Lower lobe of right lung (tissue), 2 donors: ENCODE measurements at regions not wholly inside any gene's neighbourhood (a gene's known extent, or its start where the extent isn't known, plus 50 kb on each side); places are given as distances from the start of the nearest gene placed in this dataset.

ENCODE experiments used
- ATAC-seq, 2 donors: fragments of 200-7000 bp; cut with Tn5 transposase; one replicate each; pipeline ENCODE4 v1.9.1; 2020 to 2022; ENCODE audit warnings: mild to moderate bottlenecking in 2 of 2, moderate library complexity in 2 of 2
- DNase-seq: peaks from one replicate; pipeline ENCODE4 v3.0.0-alpha.2; 2020
- H3K27ac ChIP-seq: fragments of 200-600 bp; one replicate; pipeline ENCODE4 v1.8.0; 2022
- H3K27me3 ChIP-seq: fragments of 200-600 bp; one replicate; pipeline ENCODE4 v1.8.0; 2022; ENCODE audit warnings: low read depth
- H3K36me3 ChIP-seq: fragments of 200-600 bp; one replicate; pipeline ENCODE4 v1.8.0; 2022; ENCODE audit warnings: mild to moderate bottlenecking
- H3K4me1 ChIP-seq: fragments of 200-600 bp; one replicate; pipeline ENCODE4 v1.8.0; 2022
- H3K4me3 ChIP-seq: fragments of 200-600 bp; one replicate; pipeline ENCODE4 v1.8.0; 2022; ENCODE audit warnings: mild to moderate bottlenecking
- H3K9me3 ChIP-seq: fragments of 200-600 bp; one replicate; pipeline ENCODE4 v1.8.0; 2022
- intact Hi-C: fragments of 100-400 bp; cut with DNase I; formaldehyde crosslinking; loops from one replicate; pipeline ENCODE4 v1.11.0; 2022
- TF ChIP-seq, protein P1 (sequence below): fragments of 200-600 bp; IDR thresholded peaks from one replicate; pipeline ENCODE4 v1.8.0; 2022; ENCODE audit warnings: antibody characterized with exemption, mild to moderate bottlenecking
- donor health status: DM: no; HTN: yes; CAD: no; lungs with severe emphysema.

DNA sequence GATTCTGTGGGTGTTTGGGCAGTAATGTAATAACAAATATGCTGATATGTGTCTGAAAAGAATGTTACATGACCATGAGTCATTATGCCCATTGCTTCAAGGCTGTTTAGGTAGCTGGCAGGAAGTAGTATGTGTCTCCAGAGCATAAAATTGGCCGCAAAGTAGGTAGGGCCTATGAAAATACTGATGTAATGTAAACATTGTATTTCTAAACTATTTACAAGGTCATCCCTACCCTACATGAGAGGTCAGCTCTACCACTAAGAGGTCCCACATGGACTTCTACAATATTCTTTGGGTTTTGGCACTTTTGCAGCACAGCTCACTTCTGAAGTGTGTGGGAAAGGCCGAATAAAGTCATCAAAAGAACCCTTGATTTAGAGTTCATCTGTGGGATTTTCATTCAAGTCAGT lies 301.9 kb downstream of the AHR start:
- H3K36me3 ChIP-seq, result no peaks in the 10 kb centered on the region
- no peak for DNase-seq
- H3K4me3 ChIP-seq, result no peak overlapping the region
- H3K9me3 ChIP-seq, result no peaks in the 10 kb centered on the region
- H3K27me3 ChIP-seq, result no peaks in the 10 kb centered on the region
- H3K4me1 ChIP-seq, result no peaks in the 10 kb centered on the region
- TF ChIP-seq, protein P1, sequence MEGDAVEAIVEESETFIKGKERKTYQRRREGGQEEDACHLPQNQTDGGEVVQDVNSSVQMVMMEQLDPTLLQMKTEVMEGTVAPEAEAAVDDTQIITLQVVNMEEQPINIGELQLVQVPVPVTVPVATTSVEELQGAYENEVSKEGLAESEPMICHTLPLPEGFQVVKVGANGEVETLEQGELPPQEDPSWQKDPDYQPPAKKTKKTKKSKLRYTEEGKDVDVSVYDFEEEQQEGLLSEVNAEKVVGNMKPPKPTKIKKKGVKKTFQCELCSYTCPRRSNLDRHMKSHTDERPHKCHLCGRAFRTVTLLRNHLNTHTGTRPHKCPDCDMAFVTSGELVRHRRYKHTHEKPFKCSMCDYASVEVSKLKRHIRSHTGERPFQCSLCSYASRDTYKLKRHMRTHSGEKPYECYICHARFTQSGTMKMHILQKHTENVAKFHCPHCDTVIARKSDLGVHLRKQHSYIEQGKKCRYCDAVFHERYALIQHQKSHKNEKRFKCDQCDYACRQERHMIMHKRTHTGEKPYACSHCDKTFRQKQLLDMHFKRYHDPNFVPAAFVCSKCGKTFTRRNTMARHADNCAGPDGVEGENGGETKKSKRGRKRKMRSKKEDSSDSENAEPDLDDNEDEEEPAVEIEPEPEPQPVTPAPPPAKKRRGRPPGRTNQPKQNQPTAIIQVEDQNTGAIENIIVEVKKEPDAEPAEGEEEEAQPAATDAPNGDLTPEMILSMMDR, result no peak
- peak; percentile 43 to 64 for ATAC-seq
- H3K27ac ChIP-seq, result no peak overlapping the region
- intact Hi-C loops, result no loop called here

DNA sequence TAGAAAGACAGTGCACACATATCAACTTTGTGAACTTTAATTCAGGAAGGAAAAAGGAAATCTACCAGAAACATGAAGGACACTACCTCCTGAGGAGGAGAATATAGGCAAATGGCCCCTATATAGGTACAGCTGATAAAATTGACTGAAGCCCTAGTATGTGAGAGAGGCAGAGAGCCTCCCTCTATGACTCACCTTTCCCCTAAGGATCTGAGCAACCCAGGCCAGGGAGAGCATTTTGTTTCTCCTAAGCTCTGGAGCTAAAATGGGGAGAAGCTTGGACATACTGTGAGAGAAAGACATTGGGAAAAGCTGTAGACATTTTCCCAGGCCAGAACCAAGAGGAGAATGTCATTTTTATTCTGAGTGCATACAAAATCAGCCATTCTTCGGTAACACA lies 303.5 kb downstream of the AHR start:
- intact Hi-C loops, result no loop called here
- no peak overlapping the region for H3K4me3 ChIP-seq
- no peaks in the 10 kb centered on the region for H3K36me3 ChIP-seq
- no peak overlapping the region for H3K27ac ChIP-seq
- H3K9me3 ChIP-seq, result no peaks in the 10 kb centered on the region
- H3K27me3 ChIP-seq, result no peaks in the 10 kb centered on the region
- TF ChIP-seq, protein P1, result no peak
- no peak for DNase-seq
- no peaks in the 10 kb centered on the region for H3K4me1 ChIP-seq
- no peak for ATAC-seq

DNA sequence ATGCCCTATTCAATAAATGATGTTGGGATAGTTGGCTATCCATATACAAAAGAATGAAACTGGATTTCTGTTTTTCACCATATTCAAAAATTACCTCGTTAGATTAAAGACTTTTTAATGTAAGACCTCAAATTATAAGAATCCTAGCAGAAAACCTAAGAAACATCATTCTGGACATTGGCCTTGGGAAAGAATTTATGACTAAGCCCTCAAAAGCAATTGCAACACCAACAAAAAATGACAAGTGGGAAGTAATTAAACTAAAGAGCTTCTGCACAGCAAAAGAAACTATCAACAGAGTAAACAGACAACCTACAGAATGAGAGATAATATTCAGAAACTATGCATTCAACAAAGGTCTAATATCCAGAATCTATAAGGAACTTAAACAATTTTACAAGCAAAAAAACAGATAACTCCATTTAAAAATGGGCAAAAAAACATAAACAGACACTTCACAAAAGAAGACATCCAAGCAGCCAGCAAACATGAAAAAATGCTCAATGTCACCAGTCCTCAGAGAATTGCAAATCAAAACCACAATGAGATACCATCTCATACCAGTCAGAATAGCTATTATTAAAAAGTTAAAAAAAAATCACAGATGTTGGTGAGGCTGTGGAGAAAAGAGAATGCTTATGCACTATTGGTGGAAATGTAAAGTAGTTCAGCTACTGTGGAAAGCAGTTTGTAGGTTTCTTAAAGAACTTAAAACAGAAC lies 309.8 kb downstream of the AHR start:
- TF ChIP-seq, protein P1, result no peak
- intact Hi-C loops, result no loop called here
- H3K4me1 ChIP-seq, result peaks cover 11% of the 10 kb centered on the region
- H3K27me3 ChIP-seq, result no peaks in the 10 kb centered on the region
- peak in 1 of 2 donors; percentile 68 for ATAC-seq
- no peaks in the 10 kb centered on the region for H3K36me3 ChIP-seq
- H3K27ac ChIP-seq, result no peak overlapping the region
- H3K4me3 ChIP-seq, result no peak overlapping the region
- DNase-seq, result no peak
- H3K9me3 ChIP-seq, result no peaks in the 10 kb centered on the region

DNA sequence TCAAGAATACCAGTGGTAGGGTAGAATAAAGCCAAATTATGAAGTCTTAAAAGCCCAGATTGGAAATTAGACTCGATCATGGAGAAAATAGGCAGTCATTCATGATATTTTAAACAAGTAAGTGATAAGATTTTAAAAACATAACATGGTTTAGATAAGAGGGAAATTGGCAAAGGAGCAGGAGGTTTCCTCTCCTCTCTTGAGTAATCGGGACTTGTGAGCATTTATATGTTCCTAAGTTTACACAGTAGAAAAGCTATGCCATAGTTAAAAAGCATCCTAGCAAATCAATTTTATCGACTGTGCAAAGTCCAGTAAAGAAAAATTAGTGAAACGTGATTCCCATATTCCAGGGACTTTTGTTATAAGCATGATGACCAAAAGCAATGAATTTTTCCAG lies 313.2 kb downstream of the AHR start:
- no peak overlapping the region for H3K4me3 ChIP-seq
- intact Hi-C loops, result no loop called here
- peaks cover 11% of the 10 kb centered on the region for H3K4me1 ChIP-seq
- H3K36me3 ChIP-seq, result no peaks in the 10 kb centered on the region
- ATAC-seq (no peak), DNase-seq (no peak)
- no peaks in the 10 kb centered on the region for H3K27me3 ChIP-seq
- TF ChIP-seq, protein P1, result no peak
- H3K9me3 ChIP-seq, result no peaks in the 10 kb centered on the region
- H3K27ac ChIP-seq, result no peak overlapping the region

- TF ChIP-seq, protein P1, result no peak
- no peak for ATAC-seq
Observed at GRCh38 chr7:17613338-17614041, 315.0 kb downstream of the AHR start.

More at GRCh38 chr7:17613338-17614041, 315.0 kb downstream of the AHR start:
- Histone ChIP-seq H3K4me3 (no peak overlapping the region), H3K4me1 (peaks cover 3% of the 10 kb centered on the region), H3K36me3 (no peaks in the 10 kb centered on the region), H3K27ac (no peak overlapping the region), H3K27me3 (no peaks in the 10 kb centered on the region), H3K9me3 (no peaks in the 10 kb centered on the region)
- intact Hi-C loops, result no loop called here
- DNase-seq, result no peak
